Activated naive CD8-positive, alpha-beta T cell treated with anti-CD3 and anti-CD28 coated beads, Interleukin-2, amount 50 U/mL, for 16 hours (primary cell): ENCODE measurements at regions not wholly inside any gene's neighbourhood (a gene's known extent, or its start where the extent isn't known, plus 50 kb on each side); places are given as distances from the start of the nearest gene placed in this dataset.
A peak's percentile ranks its signal among the peaks of the same experiment; 100 is the strongest.

Experiments used
- DNase-seq: peaks from one replicate; pipeline ENCODE4 v3.0.0-alpha.2; 2020; ENCODE audit warnings: low read depth, low spot score

- DNase-seq, result no peak
Measured at GRCh38 chr2:172153156-172153555, 50.5 kb upstream of the DLX2 start.

DNA sequence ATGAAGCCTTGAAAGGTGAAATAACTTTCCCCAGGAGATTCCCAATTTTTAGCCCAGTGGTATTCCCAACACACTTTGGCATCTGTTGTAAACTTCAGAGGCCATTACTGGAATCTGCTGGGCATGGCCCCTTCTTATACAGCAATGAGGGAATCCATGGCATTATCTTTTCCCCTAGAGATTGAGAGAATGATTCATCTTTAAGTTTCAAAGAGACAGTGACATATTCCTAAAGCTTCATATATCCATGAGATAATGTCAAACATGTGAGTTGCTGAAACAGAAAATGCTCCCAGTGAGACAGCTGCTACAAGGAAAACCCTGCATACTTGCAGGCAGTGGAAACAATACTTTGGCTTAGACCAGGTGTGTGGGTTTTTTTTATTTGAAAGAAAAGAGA, 51.1 kb upstream of the DLX2 start:
- DNase-seq, result no peak

GRCh38 chr2:172155752-172156151, 53.1 kb upstream of the DLX2 start:
- no peak for DNase-seq

- no peak for DNase-seq
Measured at GRCh38 chr2:172160839-172161238, 58.1 kb upstream of the DLX2 start.

DNA sequence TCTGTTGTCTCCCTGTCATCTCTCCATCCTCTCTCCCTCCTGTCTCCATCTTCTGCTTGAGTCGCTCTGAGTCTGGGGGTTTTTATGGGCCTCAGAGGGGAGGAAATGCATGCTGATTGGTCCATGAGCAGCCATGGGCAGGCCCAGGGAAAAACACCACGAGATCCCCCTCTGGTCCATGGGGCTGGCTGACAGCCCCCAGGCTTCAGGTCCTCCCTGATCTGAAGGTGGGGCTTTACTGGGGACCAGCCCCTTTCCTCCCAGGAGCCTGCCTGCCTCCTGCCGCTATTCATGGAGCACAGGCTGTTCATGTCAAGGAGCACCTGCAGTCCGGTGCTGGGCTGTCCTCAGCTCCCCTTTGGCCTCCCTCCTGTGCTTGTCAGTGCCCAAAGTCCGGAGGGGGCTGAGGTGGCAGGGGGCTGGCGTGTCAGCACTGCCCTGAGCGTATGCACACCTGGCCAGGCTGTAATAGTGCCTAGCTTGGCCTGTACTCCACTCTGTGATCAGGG, 59.6 kb upstream of the DLX2 start:
- DNase-seq, result no peak

DNA sequence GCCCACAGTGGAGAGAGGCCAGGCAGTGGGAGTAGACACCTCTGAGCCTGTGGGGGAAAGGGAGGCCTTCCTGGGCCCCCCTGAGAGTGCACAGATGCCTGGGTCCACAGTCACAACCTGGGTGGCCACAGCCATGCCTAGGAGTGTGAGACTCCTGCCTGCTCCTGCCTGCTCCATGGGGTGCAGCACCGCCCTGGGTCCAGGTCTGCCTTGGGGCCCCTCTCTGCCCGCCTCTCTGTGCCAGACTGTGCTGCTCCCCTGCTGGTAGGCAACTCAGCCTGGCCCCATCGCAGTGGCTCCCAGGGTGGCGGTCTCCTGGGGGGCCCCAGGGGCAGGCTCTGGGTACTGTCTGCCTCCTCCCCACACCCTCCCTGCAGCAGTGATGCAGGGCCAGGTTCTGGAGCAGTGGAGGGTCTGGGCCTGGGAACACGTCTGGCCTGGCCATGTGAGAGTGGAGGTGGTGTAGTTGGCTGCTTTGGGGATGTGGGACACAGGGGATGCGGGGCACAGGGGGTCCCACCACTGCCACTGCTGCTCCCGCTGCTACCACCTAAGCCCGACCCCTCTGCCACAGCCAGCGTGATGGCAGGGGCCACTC, 60.1 kb upstream of the DLX2 start:
- DNase-seq, result no peak

GRCh38 chr2:172168917-172169346, 66.2 kb upstream of the DLX2 start:
- DNase-seq, result no peak

DNA sequence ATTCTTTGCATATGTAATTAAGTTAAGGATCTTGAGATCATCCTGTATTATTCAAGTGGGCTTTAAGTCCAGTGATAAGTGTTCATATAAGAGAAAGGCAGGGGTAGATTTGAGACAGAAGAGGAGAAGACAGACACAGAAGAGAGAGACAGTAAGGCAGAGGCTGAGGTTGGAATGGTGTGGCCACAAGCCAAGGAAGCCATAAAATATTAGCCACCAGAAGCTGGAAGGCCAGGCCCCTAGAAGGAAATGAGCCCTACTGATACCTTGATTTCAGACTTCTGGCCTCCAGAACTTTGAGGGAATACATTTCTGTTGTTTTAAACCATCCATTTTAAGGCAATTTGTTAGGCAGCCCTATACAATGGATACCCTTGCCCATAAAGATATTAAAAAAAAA, 66.9 kb upstream of the DLX2 start:
- DNase-seq, result no peak

DNA sequence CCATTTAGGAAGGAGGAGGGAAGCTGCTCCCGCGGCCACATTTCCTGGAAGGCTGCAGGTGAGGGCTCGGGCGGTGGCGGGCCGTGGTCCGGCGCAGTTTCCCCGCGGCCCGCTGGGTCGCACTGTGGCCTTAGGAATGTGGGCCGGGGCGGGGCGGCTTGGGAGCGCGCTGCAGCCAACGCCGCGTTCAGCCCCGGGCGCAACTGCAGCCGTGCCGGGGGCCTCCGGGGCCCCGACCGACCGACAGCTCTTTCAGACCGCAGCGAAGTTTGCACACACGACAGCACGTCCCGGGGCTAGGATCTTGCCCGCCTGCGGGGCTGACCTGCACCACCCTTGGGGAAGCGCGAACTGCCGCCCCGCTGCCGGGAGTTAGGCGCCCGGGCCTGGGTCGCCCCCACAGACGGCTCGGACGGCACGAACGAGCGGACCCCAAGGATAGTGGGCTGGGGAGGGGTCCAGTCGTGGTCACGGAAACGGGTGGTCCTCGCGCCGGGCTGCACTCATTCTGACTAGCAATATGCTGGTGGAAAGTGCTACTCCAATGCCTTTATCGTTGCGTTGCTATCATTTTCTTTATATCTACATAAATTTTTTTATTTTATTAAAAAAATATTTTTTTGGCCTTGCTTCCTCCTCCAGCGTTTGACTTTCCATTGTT, 69.9 kb upstream of the DLX2 start:
- peak; percentile 45 for DNase-seq

DNA sequence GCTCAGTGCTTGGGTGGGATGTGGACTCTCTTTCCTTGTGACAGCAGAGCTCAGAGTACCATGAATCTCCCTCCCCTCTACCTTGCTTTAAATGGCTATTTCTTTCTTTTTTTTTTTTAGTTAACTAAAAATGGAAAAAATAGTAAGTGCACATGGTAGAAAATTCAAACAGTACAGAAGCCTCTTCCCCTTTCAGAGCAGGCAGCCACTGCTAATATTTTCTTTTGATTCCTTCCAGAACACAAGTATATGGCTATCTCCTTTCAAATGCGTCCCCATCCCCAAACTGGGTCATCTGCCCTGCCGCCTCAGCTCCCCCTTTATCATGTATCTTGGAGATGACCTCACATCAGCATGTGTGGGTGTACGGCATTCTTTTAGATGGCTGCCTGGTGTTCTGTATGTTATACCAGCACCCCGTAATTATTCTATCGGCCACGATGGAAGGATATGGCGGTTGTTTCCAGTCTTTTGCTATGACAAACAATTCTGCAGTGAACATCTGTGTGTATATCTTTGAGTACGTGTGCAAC, 70.5 kb upstream of the DLX2 start:
- no peak for DNase-seq

DNA sequence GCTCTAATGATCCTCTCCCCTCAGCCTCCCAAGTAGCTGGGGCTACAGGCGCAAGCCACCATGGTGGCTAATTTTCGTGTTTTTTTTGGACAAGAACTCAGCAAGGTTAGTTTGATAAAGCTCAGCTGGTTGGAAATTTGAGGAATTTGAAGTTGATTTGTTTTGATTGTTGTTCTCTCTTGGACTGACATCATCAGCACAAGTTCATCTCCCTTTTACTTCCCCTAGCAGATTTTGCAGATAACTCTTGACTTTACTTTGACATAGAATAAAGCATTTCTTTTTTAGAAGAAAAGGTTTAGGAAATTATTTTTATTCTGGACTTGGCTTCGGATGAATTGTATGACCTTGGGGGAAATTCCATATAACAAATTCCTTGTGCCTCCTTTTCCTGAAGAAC, 74.9 kb upstream of the DLX2 start:
- no peak for DNase-seq

GRCh38 chr2:172177996-172178395, 75.3 kb upstream of the DLX2 start:
- DNase-seq, result no peak

DNA sequence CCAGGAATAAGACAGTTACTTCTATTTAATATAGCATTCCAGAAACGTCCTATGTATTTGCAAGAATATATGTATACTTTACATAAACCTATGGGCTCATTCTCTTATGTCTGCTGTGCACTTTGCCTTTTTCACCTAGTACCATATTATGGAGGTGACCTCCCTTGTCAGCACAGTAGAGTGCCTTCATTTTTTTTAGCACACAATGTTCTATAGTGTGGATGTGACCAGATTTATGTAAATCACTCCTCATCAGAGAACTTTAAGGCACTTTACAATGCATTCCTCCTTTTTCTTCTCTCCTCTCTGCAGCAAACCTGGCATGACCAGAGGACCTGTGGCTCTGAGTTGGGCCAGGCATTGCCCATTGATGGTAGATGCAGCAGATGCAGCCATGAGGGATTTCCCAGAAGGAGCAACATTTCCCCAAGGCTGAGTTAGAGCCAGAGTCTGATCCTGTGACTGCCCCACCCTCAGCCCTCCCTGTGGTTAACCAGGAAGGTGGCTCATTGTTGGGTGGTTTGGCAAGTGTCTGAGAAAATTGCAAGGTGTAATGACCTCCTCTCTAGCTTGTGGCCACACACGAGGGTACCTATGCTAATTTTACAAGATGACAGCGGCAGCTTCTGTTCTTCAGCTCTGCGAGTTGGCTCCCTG, 76.5 kb upstream of the DLX2 start:
- DNase-seq, result no peak

DNA sequence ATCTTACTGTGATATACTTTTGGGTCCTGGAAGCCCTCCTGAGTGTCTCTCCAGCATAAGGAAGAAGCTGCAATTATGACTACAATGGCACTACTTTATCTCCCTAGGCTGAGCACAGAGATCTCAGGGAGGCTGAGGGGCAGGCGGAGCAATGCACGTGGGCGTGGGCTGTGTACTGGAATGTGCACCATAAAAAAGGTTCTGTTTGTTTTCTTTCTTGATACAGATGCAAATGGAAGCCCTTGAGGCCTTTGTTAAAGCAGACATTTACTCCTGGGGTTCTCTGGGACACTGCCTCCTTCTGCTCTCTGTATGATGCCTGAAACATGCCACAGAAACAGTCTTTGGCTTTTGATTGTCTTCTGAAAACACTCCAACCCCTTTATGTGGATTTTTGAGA, 79.1 kb upstream of the DLX2 start:
- DNase-seq, result no peak

DNA sequence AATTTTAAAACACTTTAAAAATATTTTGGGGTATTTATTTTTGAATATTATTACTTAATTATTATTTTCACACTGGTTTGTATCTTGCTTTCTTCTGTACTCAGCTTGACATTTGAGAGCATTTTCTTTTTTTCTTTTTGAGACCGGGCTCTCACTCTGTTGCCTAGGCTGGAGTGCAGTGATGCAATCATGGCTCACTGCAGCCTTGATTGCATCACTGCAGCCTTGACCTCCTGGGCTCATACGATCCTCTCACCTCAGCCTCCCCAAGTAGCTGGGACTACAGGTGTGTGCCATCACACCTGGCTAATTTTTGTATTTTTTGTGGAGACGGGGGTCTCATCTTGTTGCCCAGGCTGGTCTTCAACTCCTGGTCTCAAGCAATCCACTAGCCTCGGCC, 79.9 kb upstream of the DLX2 start:
- DNase-seq, result no peak

DNA sequence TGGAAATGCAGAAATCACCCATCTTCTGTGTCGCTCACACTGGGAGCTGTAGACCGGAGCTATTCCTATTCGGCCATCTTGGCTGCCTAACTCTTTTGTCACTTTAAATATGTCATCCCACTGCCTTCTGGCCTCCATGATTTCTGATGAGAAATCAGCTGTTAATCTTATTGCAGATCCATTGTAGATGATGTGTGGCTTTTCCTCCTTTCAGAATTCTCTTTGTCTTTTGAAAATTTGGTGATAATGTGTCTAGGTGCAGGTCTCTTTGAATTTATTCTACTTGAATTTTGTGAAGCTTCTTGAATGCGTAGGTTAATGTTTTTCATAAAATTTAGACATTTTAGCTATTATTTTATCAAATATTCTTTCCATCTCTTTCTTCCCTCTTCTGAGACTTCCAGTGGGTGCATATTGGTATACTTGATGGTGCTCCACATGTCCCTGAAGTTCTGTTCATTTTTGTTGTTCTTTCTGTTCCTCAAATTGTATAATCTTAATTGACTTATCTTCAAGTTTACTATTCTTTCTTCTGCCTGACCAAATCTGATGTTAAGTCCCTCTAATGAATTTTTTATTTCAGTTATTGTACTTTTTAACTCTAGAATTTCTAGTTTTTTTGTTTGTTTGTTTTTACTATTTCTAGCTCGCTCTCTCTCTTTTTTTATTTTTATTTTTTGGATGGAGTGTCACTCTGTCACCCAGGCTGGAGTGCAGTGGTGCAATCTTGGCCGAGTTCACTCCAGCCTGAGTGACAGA, 90.8 kb upstream of the DLX2 start:
- no peak for DNase-seq

GRCh38 chr2:172195836-172196376, 93.2 kb upstream of the DLX2 start:
- DNase-seq, result no peak

DNA sequence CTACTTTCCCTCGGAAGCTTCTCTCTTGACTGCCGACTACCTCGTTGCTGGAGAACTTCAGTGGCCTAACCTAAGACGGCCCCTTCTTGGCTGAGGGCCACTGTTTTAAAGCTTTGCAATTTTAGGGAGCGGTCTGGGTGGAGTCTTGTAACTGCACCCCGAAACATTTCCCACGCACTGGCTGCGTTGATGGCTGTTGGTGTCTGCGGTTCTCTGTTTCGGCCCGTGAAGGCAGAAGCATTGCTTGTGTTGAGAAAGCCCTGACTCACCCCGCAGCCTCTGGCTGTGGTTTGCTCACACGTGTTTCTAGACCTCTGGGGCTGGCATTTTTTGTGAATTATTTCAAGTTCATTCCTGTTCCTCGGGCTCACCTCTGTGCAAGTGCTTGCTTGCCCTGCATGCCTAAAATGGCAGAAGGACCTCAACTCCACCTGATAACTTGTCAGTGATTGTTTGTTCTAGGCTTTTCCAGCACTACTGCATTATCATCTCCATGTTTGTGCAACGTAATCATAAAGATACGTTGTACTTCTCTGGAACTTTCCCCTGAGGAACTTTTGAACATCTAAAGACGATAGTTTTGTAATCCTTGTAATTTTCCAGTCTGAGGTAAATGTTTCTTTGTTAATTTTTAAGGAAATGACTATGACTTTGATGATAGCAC, 94.2 kb upstream of the DLX2 start:
- no peak for DNase-seq

DNA sequence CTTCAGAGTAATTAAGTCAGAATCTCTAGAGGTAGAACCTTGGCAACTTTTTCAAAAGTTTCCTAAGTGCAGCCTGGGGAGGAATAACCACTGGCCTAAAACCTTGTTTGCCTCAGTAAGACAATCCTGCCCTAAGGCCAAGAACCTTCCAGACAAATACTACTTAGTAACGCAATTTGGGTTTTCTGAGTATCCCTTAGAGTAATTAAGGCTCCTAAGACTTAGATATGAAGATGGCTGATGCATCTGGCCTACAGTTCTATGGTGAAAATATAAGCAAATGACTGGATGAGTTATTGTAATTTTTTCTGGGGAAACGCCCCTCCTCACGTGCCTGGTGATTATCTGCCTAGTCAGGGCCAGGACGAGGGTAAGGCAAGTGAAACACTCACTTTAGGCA, 95.7 kb upstream of the DLX2 start:
- no peak for DNase-seq

GRCh38 chr2:172198908-172199307, 96.2 kb upstream of the DLX2 start:
- no peak for DNase-seq

- DNase-seq, result no peak
Measured at GRCh38 chr2:172200495-172201085, 97.9 kb upstream of the DLX2 start.
